Fibroblast of peridontal ligament (primary cell): ENCODE measurements at regions not wholly inside any gene's neighbourhood (a gene's known extent, or its start where the extent isn't known, plus 50 kb on each side); places are given as distances from the start of the nearest gene placed in this dataset.
"Not testable (repeated sequence)": the region's sequence is repeated elsewhere in the genome, so short reads cannot be mapped to it uniquely, and the experiment has no call there.

ENCODE experiments used
- DNase-seq: peaks from one replicate; pipeline ENCODE4 v3.0.0-alpha.2; 2010; ENCODE audit errors: extremely low read depth

- no peak for DNase-seq
Observed at GRCh38 chr1:118461154-118461553, 276.1 kb upstream of the SPAG17 start.

GRCh38 chr1:118459871-118460270, 274.8 kb upstream of the SPAG17 start:
- no peak for DNase-seq

- DNase-seq = not testable (repeated sequence)
Observed at GRCh38 chr1:118453856-118454255, 268.8 kb upstream of the SPAG17 start.

GRCh38 chr1:118445156-118445555, 260.1 kb upstream of the SPAG17 start:
- DNase-seq = no peak

GRCh38 chr1:118442214-118442613, 257.2 kb upstream of the SPAG17 start:
- no peak for DNase-seq

GRCh38 chr1:118437664-118438063, 252.6 kb upstream of the SPAG17 start:
- no peak for DNase-seq

GRCh38 chr1:118429856-118430255, 244.8 kb upstream of the SPAG17 start:
- no peak for DNase-seq

GRCh38 chr1:118421868-118422350, 236.9 kb upstream of the SPAG17 start:
- DNase-seq = no peak

- no peak for DNase-seq
Observed at GRCh38 chr1:118404024-118404423, 219.0 kb upstream of the SPAG17 start.

- no peak for DNase-seq
Observed at GRCh38 chr1:118397496-118397859, 212.4 kb upstream of the SPAG17 start.

- DNase-seq = no peak
Observed at GRCh38 chr1:118396829-118397495, 211.9 kb upstream of the SPAG17 start.

- DNase-seq = no peak
Observed at GRCh38 chr1:118396279-118396678, 211.3 kb upstream of the SPAG17 start.

- DNase-seq = no peak
Observed at GRCh38 chr1:118395430-118395991, 210.5 kb upstream of the SPAG17 start.

- no peak for DNase-seq
Observed at GRCh38 chr1:118390955-118391354, 205.9 kb upstream of the SPAG17 start.

GRCh38 chr1:118388301-118388959, 203.4 kb upstream of the SPAG17 start:
- no peak for DNase-seq

- DNase-seq = no peak
Observed at GRCh38 chr1:118381197-118381869, 196.3 kb upstream of the SPAG17 start.

GRCh38 chr1:118377183-118377582, 192.2 kb upstream of the SPAG17 start:
- DNase-seq = not testable (repeated sequence)

GRCh38 chr1:118371612-118372011, 186.6 kb upstream of the SPAG17 start:
- DNase-seq = no peak

- no peak for DNase-seq
Observed at GRCh38 chr1:118370861-118371260, 185.8 kb upstream of the SPAG17 start.

GRCh38 chr1:118366286-118366685, 181.3 kb upstream of the SPAG17 start:
- DNase-seq = no peak

GRCh38 chr1:118364882-118365281, 179.9 kb upstream of the SPAG17 start:
- no peak for DNase-seq

GRCh38 chr1:118363396-118363795, 178.4 kb upstream of the SPAG17 start:
- DNase-seq = no peak

- peak; percentile 1 for DNase-seq
Observed at GRCh38 chr1:118360817-118361216, 175.8 kb upstream of the SPAG17 start.
